ENCODE measurements at regions not wholly inside any gene's neighbourhood (a gene's known extent, or its start where the extent isn't known, plus 50 kb on each side); places are given as distances from the start of the nearest gene placed in this dataset.

DNA sequence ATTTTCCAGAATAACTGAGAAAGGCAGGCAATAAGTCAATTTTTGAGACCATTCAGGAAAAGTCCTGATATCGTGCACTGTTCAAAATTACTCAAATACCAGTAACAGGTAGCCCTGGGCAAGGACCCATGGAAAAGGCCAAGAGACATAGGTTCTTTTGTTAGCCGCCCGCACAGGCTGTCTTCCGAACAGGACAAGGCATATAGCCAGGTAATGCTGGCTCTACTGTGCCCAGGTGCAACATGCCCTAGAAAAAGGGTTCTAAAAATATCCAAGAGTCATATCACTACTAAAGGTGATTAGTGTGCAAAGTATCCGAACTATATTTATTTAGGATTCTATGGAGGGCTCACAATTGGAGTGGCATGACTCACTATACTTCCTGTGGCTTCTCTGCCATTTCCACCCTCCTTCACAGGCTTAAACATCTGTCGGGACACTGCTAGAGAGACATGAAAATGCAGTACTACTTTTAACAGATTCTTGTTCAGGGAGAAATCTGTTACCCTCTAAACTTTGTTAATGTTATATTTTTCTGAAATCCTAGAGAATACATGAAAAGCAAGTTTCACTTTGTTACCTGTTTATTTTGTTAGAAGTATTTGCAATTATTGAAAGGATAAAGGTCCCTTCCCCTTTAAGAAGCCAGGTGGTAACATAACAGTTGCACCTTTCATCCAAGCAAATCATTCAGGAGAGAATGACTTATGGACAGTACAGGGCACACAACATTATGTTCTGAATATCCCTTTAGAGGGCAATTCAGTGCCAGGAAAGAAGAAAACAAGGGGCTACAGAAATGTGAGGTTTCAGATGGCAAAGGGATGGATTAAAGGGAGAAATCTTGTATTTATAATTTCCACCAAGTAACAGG lies 293.3 kb upstream of the THBS1 start:
- no peak for TF ChIP-seq EZH2 (IDR thresholded peaks at IDR 0.05; ENCODE audit: insufficient read depth, poor library complexity, severe bottlenecking)
- no peak for TF ChIP-seq EZH2phosphoT487 (IDR thresholded peaks at IDR 0.05; ENCODE audit: insufficient read depth, low read depth)
